NCI-H187 (cell line): ENCODE measurements at regions not wholly inside any gene's neighbourhood (a gene's known extent, or its start where the extent isn't known, plus 50 kb on each side); places are given as distances from the start of the nearest gene placed in this dataset.

ENCODE experiments used
- DNase-seq, 2 experiments: peaks; one replicate each; lab custom pipeline; 2025; lab: John Stamatoyannopoulos, UW

DNA sequence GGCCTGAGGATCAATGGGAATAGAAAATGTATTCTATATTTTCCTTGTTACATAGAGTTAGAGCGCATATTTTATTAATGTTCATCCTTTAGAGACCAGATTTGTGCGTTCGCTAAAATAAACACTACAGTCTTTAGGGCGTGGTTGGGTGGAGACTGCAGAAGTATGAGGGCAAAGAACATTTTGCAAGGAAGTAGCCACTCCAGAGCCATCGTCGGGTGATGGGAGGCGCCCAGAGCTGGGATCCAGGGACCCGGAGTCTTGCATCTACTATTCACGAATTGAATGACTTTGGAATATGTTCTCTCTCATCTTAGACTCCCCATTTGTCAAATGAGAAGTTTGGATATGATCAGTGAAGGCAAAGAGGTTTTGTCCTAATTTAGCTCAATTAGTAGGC is 154.2 kb upstream of the IRX6 start:
- no peak for DNase-seq

DNA sequence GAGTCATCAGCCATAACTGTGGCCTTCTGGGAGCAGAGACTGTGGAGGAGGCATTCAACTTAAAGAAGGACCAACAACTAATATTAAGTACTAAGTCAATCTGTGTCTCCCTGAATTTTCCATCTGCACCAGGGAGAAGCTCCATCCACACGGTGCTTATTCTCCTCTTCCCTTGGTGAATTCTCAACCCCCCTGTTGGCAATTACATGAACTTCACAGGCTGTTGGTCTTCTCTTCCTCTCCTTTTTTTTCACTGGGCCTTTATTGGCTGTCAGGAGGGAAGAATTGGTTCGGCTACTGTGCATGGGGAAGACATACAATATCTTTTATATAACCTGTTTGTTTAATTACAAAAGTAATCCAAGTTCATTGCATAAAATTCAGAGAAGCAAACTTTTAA is 152.8 kb upstream of the IRX6 start:
- DNase-seq = no peak

DNA sequence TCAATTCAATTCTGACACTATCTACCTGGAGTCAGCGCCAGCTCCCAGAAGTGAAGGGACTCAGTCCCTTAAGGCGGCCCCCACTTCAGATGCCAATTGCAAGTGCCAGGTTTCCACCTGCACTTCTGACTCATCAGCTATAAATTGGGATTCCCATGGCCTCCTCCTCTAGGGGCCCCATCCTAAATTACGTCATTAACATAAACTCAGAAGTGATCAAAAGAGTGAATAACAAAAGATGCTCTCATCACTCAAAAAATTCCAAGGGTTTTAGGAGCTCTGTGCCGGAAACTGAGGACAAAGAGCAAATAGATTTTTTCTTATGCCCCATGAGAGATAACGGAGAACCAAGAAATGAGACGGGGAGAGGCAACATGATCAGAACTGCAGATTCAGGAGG is 148.6 kb upstream of the IRX6 start:
- no peak for DNase-seq

DNA sequence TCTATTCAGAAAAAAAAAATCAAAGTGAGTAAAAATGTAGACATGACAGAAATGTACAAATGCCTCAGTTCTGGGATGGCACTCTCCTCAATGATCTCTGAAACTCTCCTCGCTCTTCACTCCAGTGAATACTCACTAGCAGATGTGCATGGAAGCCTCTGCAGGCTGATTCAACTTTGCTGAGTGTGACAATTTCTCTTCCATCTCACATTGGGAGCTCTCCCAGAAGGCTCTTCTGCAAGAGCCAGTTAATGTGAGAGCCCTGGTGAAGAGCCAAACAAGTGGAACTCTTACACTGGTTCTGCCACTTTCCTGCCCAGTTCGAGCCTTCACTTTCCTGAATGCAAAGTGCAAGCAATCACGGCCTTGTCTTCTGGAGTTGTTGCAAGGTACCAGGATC is 147.1 kb upstream of the IRX6 start:
- DNase-seq = no peak

DNA sequence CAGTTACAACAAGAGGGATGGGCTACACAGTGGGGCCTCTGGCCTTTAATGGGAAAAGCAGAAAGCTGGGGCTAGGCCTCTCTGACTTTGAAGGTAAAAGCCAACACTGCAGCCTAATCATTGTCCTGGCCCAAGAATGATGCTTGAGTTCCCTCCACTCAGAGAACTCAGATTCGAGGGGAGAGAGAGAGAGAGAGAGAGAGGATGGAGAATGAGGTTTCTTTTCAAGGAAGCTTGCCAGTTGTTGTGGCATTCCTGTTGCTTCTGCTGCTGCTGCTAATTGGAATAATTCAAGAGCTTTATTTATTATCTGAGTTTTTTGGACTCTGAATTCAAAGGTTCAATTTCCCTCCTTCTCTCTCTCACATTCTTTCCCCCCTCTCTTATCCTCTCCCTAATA is 144.6 kb upstream of the IRX6 start:
- no peak for DNase-seq

DNA sequence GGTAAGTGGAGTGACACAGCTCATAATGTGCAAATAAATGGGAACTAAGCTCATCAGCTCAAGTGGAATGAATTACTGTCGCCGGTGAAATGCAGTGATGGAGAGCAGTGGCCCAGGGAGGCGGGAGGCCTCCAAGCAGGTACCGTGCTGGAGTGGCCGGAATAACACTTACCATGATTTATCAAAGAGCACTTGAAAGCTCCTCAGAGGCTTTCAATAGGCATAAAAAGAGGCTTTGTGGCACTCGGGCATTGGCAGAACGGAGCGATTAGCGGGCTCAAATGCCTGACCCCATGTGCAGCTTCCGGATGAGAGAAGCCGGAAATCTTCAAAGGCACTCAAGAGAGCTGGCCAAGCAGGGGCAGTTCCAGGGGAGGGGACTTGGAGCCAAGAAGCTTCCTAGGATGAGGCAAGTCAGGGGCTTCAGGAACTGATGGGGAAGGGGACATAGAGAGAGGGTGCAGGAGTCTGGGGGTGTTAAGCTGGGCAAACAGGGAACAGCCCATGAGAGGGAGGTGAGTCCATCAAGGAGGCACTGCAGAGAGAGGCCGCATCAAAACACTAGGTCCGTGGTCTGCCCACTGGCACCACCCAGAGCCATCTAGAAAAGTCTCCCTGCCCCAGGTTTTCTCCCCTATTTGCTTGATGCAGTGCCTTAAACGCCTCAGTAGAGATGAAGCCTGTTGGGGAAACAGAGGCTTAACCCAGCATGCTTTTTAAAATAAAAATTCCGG is 144.0 kb upstream of the IRX6 start:
- peak; percentile 54 to 74 for DNase-seq

DNA sequence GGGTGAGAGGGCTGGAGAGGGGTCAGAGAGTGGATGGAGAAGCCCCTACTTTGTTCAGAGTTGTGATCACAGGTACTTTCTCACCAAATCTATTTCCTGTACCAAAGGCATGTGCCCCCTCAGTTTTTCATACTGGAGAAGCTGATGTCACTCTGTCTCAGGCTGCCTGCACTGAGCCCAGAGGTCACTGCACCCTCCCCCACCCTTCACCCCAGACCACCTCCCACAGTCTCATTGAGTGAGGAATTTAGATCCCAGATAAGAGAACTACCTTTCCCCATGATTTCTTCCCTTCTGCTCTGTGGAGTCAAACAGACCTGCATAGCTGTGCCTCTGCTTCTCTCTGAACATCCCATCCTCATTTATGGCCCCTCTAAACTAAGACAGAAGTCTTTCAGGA is 140.0 kb upstream of the IRX6 start:
- DNase-seq = no peak

DNA sequence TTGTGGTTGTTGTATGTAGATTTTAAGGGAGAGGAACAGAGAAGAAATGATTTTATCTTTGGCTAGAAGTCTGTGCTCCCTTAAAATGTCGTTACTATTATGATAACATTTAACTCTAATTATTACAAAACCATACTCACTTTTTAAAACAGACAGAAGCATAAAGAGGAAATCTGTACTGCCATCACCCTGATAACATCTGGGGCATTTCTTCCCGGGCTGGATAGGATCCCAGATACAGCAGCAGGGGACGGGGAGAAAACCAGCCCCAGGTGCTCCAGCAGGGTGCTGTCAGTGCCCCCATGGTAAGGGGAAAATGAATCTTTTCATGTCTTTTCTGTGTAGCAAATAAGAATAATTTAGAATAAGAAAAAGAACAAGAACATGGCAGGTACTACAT is 139.4 kb upstream of the IRX6 start:
- DNase-seq = no peak

DNA sequence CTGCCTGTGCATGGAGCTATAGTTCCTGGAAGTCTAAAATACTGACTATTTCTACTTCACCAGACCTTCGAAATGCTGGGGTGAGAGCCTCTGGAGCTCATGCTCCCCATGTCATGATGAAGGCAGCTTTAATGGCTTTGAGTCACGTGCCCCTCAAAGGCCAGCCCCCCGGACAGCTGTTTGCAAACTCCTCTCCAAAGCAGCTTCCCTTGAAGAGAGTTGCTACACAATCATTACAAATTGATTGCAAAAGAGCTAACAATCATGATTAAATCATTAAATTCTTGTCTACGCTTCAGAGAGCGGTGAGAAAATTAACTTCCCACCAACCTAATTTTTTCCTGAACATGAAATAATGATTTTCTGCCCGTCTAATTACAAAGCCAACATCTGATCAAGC is 134.8 kb upstream of the IRX6 start:
- DNase-seq = no peak

DNA sequence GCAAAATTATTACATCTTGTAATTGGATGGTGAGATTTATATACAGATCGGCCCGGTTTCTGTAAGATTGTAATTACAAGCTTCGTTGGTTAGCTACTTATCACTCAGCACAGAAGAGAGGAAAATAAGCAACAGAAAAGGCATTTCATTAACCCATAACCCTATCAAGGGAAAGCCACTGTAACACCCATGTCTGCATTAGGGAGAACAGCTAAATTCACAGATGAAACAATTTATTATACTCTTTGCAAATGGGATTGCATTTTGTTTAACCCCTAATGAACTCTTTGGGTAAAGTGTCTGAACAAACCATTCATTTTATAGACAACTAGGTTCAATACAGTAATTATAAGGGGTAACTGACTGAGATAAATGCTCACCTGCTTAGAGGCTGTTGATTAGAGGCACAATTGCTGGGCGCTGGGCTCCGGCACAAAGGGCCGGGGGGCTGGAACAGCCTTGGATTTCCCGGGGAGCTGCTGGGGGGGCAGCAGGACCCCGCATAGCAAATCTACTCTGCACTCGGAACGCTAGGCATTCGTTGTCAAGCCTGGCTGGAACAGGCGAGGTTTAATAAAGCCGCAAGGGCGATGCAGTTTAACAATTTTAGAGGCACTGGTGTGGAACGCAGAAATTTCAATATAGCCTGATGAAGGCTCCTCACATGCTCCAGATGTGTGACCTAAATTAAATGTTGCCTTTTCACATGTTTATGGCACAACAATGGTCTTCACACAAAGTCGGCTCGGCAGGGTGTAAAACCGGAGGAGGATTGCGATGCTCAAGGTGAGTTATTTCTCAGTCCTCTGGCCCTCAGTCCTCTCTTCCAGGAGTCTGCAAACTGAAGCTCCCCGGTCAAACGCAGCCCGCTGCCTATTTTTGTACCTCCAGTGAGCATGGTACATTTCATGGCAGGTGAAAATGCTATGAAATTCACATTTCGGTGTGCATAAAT is 134.0 kb upstream of the IRX6 start:
- DNase-seq = no peak

DNA sequence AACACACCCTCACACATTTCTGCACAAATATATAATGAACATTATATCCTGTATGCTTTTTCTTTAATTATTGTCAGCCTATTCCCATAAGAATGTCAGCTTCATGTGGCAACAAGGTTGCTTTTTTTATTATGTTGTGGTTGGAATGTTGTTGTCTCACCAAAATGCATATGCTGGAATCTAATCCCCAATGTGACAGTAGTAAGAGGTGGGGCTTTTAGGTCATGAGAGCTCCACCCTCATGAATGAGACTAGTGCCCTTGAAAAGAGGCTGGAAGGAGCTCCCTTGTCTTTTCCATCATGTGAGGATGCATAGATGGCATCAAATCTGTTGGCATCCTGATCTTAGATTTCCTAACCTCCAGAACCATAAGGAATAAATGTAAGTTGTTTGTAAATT is 131.3 kb upstream of the IRX6 start:
- DNase-seq = no peak

DNA sequence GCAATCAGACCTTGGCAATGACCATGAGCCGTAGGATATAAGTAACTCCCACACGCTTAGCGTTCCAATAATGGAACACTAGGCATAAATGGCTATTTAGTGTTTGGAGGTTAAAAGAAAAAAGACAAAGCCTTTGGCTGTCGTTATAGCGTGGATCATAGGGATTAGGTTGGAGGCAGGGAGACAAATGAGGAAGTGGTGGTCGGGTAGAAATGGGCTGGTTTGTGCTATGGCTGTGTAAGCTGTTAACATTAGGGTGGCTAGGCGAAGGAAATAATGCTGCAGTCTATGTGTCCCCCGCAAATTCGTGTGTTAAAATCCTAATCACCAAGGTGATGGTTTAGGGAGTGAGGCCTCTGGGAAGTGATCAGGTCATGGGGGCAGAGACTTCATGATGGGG is 120.4 kb upstream of the IRX6 start:
- DNase-seq = no peak

DNA sequence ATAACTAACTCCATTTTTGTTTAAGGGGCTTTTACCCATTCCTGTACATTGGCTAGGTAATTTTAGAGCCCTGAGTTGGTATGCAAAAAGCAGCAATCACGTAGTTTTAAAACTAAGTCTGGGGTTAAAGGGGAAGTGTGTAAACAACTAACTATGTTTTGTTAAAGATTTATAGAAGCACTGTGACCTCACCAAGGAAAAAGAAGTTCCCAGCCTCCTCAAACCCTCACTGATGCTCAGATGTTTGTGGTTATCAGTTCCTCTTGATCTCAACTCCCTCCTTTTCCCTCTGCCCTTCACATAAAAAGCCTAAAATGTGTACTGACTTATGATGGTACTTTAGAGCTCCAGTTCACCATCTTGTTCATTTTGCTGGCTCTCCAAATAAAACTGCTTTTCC is 119.9 kb upstream of the IRX6 start:
- DNase-seq = no peak

DNA sequence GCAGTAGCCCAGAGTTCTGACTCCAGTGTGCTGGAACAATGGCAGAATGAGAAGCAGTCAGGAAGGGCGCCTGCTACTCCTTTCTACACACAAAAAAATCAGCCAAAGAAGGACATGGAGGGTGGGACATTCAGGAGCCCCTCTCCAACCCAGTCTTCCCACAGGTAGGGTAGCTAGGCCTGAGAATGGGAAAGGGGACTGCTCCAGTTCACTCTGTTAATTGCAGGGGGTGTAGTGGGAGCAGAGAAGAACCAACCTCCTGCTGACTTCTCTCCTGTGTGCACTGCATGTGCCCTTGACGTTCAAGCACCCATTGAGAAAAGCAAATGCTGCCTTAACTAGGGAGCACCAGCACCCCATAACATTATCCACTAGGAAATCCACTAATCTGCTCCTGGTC is 119.1 kb upstream of the IRX6 start:
- no peak for DNase-seq

DNA sequence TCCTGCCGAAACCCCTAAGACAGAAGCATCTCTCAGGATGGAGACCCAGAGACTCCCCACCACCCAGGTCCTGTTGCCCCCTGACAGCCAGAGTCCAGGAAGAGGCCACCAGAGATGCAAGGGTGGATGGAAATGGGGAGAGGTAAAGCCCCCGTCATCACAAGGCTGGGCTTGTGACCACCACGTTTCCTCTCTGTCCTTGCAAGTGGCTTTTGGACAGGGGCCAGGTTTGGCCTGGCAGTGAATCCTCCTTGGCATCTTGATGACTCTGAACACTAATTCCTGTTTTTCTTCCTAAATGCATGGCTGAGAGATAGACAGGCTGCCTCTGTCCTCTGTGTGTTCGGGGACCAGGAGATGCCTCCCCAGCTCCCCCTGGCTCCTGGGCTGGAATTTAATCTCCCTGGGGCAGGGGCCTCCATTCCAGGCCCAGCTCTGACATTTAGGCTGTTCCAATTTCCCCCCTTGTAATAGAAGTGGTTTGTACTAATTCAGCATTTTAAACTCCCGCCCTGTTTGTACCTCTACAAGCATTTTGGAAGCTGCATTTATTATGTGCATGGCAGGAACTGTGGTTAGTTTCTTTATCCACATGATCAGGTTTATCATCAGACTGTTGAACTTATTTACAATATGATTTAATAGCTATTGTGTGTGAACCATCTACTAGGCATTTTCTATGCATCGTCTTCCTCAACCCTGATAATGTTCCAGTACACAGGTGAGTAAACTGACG is 116.1 kb upstream of the IRX6 start:
- no peak for DNase-seq

DNA sequence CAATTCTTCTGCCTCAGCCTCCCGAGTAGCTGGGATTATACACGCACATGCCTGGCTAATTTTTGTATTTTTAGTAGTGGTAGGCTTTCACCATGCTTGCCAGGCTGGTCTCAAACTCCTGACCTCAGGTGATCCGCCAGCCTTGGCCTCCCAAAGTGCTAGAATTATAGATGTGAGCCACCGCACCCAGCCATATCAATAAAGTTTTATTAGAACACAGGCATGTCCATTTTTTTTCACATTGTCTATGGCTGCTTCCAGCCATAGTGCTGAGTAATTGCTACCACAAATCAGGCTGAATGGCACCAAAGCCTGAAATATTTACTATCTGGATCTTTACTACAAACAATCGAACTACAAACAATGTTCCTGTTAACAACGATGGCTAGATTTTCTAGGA is 114.4 kb upstream of the IRX6 start:
- no peak for DNase-seq

DNA sequence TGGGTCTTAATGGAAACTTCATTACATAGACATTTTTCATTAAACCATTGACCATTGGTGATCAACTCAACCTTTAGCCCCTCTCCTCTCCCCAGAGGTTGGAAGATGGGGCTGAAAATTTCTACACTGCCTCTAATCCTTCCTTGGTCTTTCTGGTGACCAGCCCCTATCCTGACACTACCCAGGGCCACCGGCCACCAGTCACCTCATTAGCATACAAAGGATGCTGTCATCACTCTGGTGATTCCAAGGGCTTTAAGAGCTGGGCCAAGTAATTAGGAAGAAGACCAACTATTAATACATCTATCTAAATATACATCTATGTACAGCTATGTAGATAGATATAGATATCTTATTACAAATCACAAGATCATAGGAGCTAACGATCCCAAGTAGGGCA is 111.2 kb upstream of the IRX6 start:
- DNase-seq = no peak

DNA sequence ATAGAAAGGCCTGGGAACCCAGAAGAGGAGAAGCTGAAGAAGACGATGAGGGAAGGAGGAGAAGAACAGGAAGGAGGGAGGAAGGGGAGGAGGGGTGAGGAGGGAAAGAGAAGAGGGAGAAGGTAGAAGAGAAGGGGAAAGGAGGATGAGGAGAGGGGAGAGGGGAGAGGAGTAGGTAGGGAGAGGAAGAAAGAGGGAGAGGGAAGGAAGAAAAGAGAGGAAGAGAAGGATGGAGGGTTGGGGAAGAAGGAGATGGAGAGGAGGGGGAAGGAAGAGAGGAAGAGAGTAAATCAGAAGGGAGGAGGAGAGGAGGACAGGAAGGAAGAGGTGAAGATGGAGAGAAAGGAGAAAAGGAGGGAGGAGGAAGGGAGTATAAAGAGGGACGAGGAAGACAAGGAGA is 109.6 kb upstream of the IRX6 start:
- DNase-seq = no peak

DNA sequence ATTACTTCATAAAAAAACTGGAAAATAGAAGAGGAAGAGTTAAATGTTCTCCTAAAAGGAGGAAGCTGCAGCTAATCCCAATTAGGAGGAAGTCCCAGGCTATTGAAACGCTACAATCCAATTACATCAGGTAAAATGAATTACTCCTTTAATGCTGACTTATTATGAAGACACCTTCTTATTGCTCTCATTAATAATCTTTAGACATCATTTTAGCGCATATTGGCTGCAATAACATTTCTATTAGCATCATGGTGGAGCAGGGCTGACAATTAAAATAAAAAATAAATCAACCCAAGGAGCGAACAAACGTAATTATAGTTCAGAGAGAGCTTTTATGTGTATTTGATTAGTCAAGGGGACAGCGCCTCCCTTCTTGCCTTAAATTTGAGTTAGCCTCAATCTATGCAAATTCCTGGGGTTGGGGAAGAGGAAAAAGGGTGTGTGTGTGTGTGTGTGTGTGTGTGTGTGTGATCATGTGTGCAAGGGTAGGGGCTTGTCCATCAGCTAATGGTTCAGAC is 109.0 kb upstream of the IRX6 start:
- no peak for DNase-seq

DNA sequence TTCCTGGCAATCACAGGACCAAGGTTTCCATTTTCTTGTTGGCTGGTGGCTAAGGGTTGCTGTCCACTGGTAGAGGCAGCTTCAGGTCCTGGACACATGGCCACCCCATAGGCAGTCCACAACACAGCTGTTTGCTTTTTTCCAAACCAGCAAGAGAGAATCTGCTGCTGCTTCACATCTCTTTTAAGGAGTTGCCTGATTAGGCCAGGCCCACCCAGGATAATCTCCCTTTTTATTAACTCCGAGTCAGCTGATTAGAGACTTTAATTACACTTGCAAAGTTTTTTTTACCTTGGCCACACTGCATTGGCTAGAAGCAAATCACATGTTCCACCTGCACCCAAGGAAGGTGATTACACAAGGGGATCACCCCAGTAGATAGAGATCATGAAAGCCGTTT is 106.6 kb upstream of the IRX6 start:
- no peak for DNase-seq

DNA sequence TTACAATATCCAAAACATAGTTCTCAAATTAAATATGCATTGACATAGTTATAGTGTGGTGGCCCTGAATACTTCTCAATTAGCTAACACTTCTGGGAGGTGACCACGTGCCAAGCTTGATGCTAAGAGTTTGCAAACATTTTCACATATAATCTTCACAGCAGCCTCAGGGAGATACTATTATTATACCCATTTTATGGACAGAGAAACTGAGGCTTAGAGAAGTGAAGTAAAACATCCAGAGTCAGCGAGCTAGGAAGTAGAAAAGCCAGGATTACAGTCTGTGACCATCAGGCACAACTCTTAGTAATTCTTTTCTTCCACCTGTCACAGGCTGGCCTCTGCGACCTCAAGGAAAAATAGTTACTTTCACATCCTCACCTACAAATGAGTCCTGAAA is 102.2 kb upstream of the IRX6 start:
- DNase-seq = no peak

DNA sequence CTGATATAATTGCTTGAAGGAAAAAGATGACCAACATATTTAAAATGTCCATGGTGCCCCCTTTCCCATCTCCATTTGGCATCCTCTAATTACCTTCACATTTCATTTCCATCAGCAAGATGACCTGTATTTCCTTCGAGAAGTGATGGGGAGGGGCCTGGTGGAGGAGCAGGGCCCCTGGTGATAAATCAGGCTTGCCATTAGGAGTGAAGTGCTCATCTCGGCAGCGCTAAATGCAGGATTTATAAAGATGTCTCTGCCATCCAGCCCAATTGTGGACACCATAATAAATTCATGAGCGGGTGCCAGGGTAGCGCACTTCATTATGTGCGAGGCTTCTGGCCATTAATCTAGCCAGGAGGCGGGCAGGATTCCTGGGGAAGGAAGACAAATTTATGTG is 101.5 kb upstream of the IRX6 start:
- DNase-seq = no peak
